ENCODE measurements at regions not wholly inside any gene's neighbourhood (a gene's known extent, or its start where the extent isn't known, plus 50 kb on each side); places are given as distances from the start of the nearest gene placed in this dataset.

DNA sequence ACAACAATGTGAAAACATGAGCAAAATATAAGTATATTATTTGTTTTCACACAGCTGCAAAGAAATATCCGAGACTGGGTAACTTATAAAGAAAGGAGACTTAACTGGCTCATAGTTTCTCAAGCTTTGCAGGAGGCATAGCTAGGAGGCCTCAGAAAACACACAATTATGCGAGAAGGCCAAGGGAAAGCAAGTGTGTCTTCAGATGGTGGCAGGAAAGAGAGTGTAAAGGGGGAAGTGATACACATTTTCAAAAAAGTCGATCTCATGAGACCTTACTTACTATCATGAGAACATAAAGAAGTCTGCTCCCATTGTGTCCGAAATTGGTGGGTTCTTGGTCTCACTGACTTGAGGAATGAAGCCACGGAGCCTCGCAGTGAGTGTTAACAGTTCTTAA, 208.9 kb upstream of the RBMY1B start:
- ATAC-seq (replicated peaks in 1 of 4) (no peak), DNase-seq (no peak)
- H3K4me3 ChIP-seq (ENCODE audit: control insufficient read depth in 1 of 2, extremely low read depth in 1 of 2, low read length in 1 of 2) = no peak overlapping the region
- no CpG with 5 or more reads among the region's 6 CpGs for WGBS (ENCODE audit: insufficient coverage)
- CTCF ChIA-PET = no interaction called here
- no peaks in the 10 kb centered on the region for H3K27me3 Mint-ChIP-seq
- no peaks in the 10 kb centered on the region for H3K4me1 Mint-ChIP-seq
- H3K27ac Mint-ChIP-seq = no peak overlapping the region
- POLR2A ChIA-PET = no interaction called here
- H3K4me3 Mint-ChIP-seq = no peak overlapping the region
- H3K27ac ChIP-seq (ENCODE audit: low read length) = no peak overlapping the region
- no peaks in the 10 kb centered on the region for H3K4me1 ChIP-seq (ENCODE audit: control insufficient read depth in 1 of 2, extremely low read depth in 1 of 2, insufficient read depth in 2 of 2, low read length in 2 of 2)
- H3K9me3 ChIP-seq = no peaks in the 10 kb centered on the region
- H3K36me3 Mint-ChIP-seq = no peaks in the 10 kb centered on the region
- no peaks in the 10 kb centered on the region for H3K9me3 Mint-ChIP-seq
- H3K27me3 ChIP-seq (replicated peaks in 1 of 2; ENCODE audit: control insufficient read depth in 2 of 2, extremely low read depth in 1 of 2, insufficient read depth in 2 of 2, low read length in 1 of 2) = no peaks in the 10 kb centered on the region
- H3K36me3 ChIP-seq (ENCODE audit: control insufficient read depth in 2 of 2, extremely low read depth in 1 of 2, insufficient read depth in 1 of 2, low read length in 1 of 2) = no peaks in the 10 kb centered on the region

DNA sequence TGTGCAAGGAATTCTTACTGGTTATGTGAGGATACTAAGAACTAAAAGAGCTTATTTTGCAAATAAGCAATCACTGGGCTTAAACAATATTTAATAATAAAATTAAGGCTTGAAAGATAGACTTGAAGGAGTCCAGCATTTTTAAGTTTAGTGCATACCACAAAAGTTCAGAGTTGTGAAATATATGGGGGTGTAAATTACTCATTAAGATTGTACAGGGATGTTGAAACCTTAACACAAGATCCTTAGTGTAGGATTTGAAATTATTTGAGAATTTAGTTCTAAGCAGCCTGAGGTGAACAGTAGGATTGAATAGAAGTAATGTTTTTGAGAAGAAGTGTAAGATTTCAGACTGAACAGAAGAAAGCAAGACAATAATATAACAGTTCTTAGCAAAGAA, 195.8 kb upstream of the RBMY1B start:
- Mint-ChIP-seq H3K4me1 (no peaks in the 10 kb centered on the region), H3K9me3 (no peaks in the 10 kb centered on the region), H3K36me3 (no peaks in the 10 kb centered on the region), H3K27me3 (no peaks in the 10 kb centered on the region), H3K27ac (no peak overlapping the region), H3K4me3 (no peak overlapping the region)
- ChIA-PET POLR2A (no interaction called here), CTCF (no interaction called here)
- Histone ChIP-seq H3K4me1 (ENCODE audit: control insufficient read depth in 1 of 2, extremely low read depth in 1 of 2, insufficient read depth in 2 of 2, low read length in 2 of 2) (no peaks in the 10 kb centered on the region), H3K36me3 (ENCODE audit: control insufficient read depth in 2 of 2, extremely low read depth in 1 of 2, insufficient read depth in 1 of 2, low read length in 1 of 2) (no peaks in the 10 kb centered on the region), H3K4me3 (ENCODE audit: control insufficient read depth in 1 of 2, extremely low read depth in 1 of 2, low read length in 1 of 2) (no peak overlapping the region), H3K27me3 (replicated peaks in 1 of 2; ENCODE audit: control insufficient read depth in 2 of 2, extremely low read depth in 1 of 2, insufficient read depth in 2 of 2, low read length in 1 of 2) (no peaks in the 10 kb centered on the region), H3K9me3 (no peaks in the 10 kb centered on the region), H3K27ac (ENCODE audit: low read length) (no peak overlapping the region)
- DNase-seq = no peak
- no peak for ATAC-seq (replicated peaks in 1 of 4)

Data from T-cell (primary cell).